SK-N-SH (cell line): ENCODE measurements at regions not wholly inside any gene's neighbourhood (a gene's known extent, or its start where the extent isn't known, plus 50 kb on each side); places are given as distances from the start of the nearest gene placed in this dataset.

Experiments
- CTCF ChIA-PET: fragments of 300-600, 350-600 bp; formaldehyde crosslinking; extraction: SDS; loops from one replicate; lab custom pipeline; 2021; lab: Yijun Ruan, JAX
- POLR2A ChIA-PET: fragments of 350-600 bp; sonication (Branson Sonifier 250); formaldehyde crosslinking; extraction: SDS; loops from one replicate; lab custom pipeline; 2020; ENCODE audit warnings: antibody characterized with exemption, inconsistent platforms; lab: Yijun Ruan, JAX
- DNase-seq: peaks from one replicate; pipeline ENCODE4 v3.0.0; 2012
- H2AFZ ChIP-seq: fragments of 200-600 bp; sonication (generic); 2 replicates; pipeline ENCODE4 v1.8.1; 2016; ENCODE audit warnings: antibody characterized with exemption, mild to moderate bottlenecking, low read depth
- H3F3A ChIP-seq: fragments of 200-600 bp; sonication (generic); replicated peaks from 2 replicates; pipeline ENCODE3; 2016; ENCODE audit warnings: antibody characterized with exemption, mild to moderate bottlenecking; ENCODE audit not compliant: insufficient read depth
- H3K27ac ChIP-seq, 2 experiments: fragments of 200-500 bp in 1 of 2; fragments of 200-600 bp in 1 of 2; sonication (Bioruptor generic) in 1 of 2; sonication (generic), shearing (Covaris generic) in 1 of 2; 2 replicates each; pipeline versions ENCODE4 v1.5.1 to v1.6.1; 2014 to 2016; ENCODE audit warnings: low read depth in 2 of 2, inconsistent platforms in 1 of 2, low read length in 1 of 2, mild to moderate bottlenecking in 1 of 2, mixed read lengths in 1 of 2
- H3K27me3 ChIP-seq: fragments of 200-600 bp; sonication (generic), shearing (Covaris generic); 2 replicates; pipeline ENCODE4 v1.6.1; 2016; ENCODE audit warnings: mixed run types; ENCODE audit not compliant: insufficient read depth
- H3K36me3 ChIP-seq, 2 experiments: fragments of 200-500 bp in 1 of 2; fragments of 200-600 bp in 1 of 2; sonication (Bioruptor generic) in 1 of 2; sonication (generic) in 1 of 2; replicated peaks in 1 of 2; 2 replicates each; pipeline versions ENCODE3 to v1.5.1; 2014 to 2016; ENCODE audit warnings: low read length in 1 of 2, mild to moderate bottlenecking in 1 of 2; ENCODE audit not compliant: insufficient read depth in 2 of 2, control insufficient read depth in 1 of 2
- H3K4me1 ChIP-seq, 2 experiments: fragments of 200-500 bp in 1 of 2; fragments of 200-600 bp in 1 of 2; sonication (Bioruptor generic) in 1 of 2; sonication (generic), shearing (Covaris generic) in 1 of 2; 2 replicates each; pipeline versions ENCODE4 v1.5.1 to v1.6.1; 2014 to 2016; ENCODE audit warnings: low read depth in 1 of 2, low read length in 1 of 2, mixed run types in 1 of 2; ENCODE audit not compliant: insufficient read depth in 2 of 2, control insufficient read depth in 1 of 2
- H3K4me2 ChIP-seq: fragments of 200-600 bp; sonication (generic), shearing (Covaris generic); 2 replicates; pipeline ENCODE4 v1.6.1; 2017; ENCODE audit warnings: mixed run types
- H3K4me3 ChIP-seq, 2 experiments: fragments of 200-500 bp in 1 of 2; fragments of 200-600 bp in 1 of 2; sonication (Bioruptor generic) in 1 of 2; sonication (generic), shearing (Covaris generic) in 1 of 2; 2 replicates each; pipeline versions ENCODE4 v1.5.1 to v1.8.1; 2014 to 2016; ENCODE audit warnings: low read depth in 2 of 2, inconsistent platforms in 1 of 2, low read length in 1 of 2, mild to moderate bottlenecking in 1 of 2, mixed read lengths in 1 of 2, moderate library complexity in 1 of 2
- H3K79me2 ChIP-seq: fragments of 200-600 bp; sonication (generic); 2 replicates; pipeline ENCODE4 v1.8.1; 2017; ENCODE audit warnings: mild to moderate bottlenecking; ENCODE audit not compliant: insufficient read depth
- H3K9ac ChIP-seq: fragments of 200-600 bp; sonication (generic); 2 replicates; pipeline ENCODE4 v1.6.1; 2017; ENCODE audit warnings: mixed run types
- H3K9me2 ChIP-seq: fragments of 200-600 bp; sonication (generic); 2 replicates; pipeline ENCODE4 v1.6.1; 2017; ENCODE audit warnings: mixed run types
- H3K9me3 ChIP-seq: fragments of 200-600 bp; sonication (generic); 2 replicates; pipeline ENCODE4 v1.6.1; 2017; ENCODE audit warnings: mixed run types, mild to moderate bottlenecking, moderate library complexity
- H4K20me1 ChIP-seq: fragments of 200-600 bp; sonication (generic); 2 replicates; pipeline ENCODE4 v1.6.1; 2017; ENCODE audit warnings: mild to moderate bottlenecking, mixed run types; ENCODE audit not compliant: insufficient read depth
- ELF1 ChIP-seq: IDR thresholded peaks from 2 replicates; pipeline ENCODE4 v1.4.0; 2012
- FOXJ3 ChIP-seq: sonication (generic); formaldehyde crosslinking; IDR thresholded peaks from 2 replicates; pipeline ENCODE4 v1.5.1; 2020; ENCODE audit warnings: mild to moderate bottlenecking, missing genetic modification reagents
- JUND ChIP-seq: IDR thresholded peaks from 2 replicates; pipeline ENCODE4 v1.4.0; 2012
- MEF2A ChIP-seq: IDR thresholded peaks from 2 replicates; pipeline ENCODE4 v1.4.0; 2012; ENCODE audit warnings: low read depth, borderline replicate concordance
- MXI1 ChIP-seq: IDR thresholded peaks from 2 replicates; pipeline ENCODE4 v1.6.1; 2012; ENCODE audit warnings: mild to moderate bottlenecking, low read depth, low read length, improper control_type of control experiment
- NFIC ChIP-seq: IDR thresholded peaks from 2 replicates; pipeline ENCODE4 v1.4.0; 2012; ENCODE audit warnings: borderline replicate concordance
- RFX5 ChIP-seq: IDR thresholded peaks from 2 replicates; pipeline ENCODE4 v1.6.1; 2012; ENCODE audit warnings: mild to moderate bottlenecking, improper control_type of control experiment, low read length
- RXRA ChIP-seq: IDR thresholded peaks from 2 replicates; pipeline ENCODE4 v1.4.0; 2012; ENCODE audit warnings: low read depth, mild to moderate bottlenecking, borderline replicate concordance
- SIN3A ChIP-seq: IDR thresholded peaks from 2 replicates; pipeline ENCODE4 v1.6.1; 2012; ENCODE audit warnings: low read depth, mild to moderate bottlenecking, low read length, moderate library complexity, borderline replicate concordance
- SMC3 ChIP-seq: IDR thresholded peaks from 2 replicates; pipeline ENCODE4 v1.6.1; 2012; ENCODE audit warnings: low read depth, low read length, improper control_type of control experiment
- TEAD4 ChIP-seq: IDR thresholded peaks from 2 replicates; pipeline ENCODE4 v1.4.0; 2012; ENCODE audit warnings: mild to moderate bottlenecking, borderline replicate concordance; ENCODE audit not compliant: insufficient read depth
- WGBS: methylation state at CpG from one replicate; pipeline ENCODE4 v1.1.6; 2017; ENCODE audit warnings: low lambda C conversion rate; 5-methylcytosine and 5-hydroxymethylcytosine counted together
- TF ChIP-seq, protein P1 (sequence below): fragments of 150-350 bp; IDR thresholded peaks from 2 replicates; pipeline ENCODE4 v1.6.1; 2016; ENCODE audit warnings: mild to moderate bottlenecking, low read depth, low read length
- TF ChIP-seq, protein P2 (sequence below): fragments of 200-600 bp; sonication (generic); IDR thresholded peaks from 2 replicates; pipeline ENCODE4 v1.6.1; 2017; ENCODE audit warnings: antibody characterized with exemption, mild to moderate bottlenecking, moderate library complexity
- TF ChIP-seq, protein P3 (sequence below): IDR thresholded peaks from 2 replicates; pipeline ENCODE4 v1.4.0; 2012; ENCODE audit warnings: low read depth, borderline replicate concordance
- TF ChIP-seq, protein P4 (sequence below): IDR thresholded peaks from 2 replicates; pipeline ENCODE4 v1.4.0; 2012; ENCODE audit warnings: low read depth, borderline replicate concordance
- TF ChIP-seq, protein P5 (sequence below): IDR thresholded peaks from 2 replicates; pipeline ENCODE4; 2012
- TF ChIP-seq, protein P6 (sequence below): IDR thresholded peaks from 2 replicates; pipeline ENCODE4 v1.6.1; 2012; ENCODE audit warnings: mild to moderate bottlenecking, low read depth, low read length, moderate library complexity

DNA sequence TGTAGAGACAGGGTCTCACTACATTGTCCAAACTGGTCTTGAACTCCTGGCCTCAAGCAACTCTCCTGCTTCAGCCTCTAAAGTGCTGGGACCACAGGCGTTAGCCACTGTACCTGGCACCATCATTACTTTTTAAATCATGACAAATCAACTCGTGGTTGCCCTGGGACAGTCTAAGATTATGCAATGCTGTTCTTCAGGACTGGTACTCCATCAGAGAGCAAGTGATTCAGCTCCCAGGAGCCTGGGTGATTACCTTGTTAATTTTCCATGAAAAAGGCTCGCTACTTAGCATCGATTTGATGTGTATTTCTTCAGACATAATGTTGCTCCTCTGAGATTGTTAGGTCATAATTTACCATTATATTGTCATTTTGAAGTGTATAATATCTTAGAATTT, 158.9 kb upstream of the STEAP4 start:
- no peaks in the 10 kb centered on the region for H3F3A ChIP-seq
- H3K4me3 ChIP-seq = no peak overlapping the region
- no peaks in the 10 kb centered on the region for H3K36me3 ChIP-seq
- H2AFZ ChIP-seq = no peak overlapping the region
- TF ChIP-seq, protein P1, sequence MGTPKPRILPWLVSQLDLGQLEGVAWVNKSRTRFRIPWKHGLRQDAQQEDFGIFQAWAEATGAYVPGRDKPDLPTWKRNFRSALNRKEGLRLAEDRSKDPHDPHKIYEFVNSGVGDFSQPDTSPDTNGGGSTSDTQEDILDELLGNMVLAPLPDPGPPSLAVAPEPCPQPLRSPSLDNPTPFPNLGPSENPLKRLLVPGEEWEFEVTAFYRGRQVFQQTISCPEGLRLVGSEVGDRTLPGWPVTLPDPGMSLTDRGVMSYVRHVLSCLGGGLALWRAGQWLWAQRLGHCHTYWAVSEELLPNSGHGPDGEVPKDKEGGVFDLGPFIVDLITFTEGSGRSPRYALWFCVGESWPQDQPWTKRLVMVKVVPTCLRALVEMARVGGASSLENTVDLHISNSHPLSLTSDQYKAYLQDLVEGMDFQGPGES = no peak
- TF ChIP-seq MEF2A = no peak
- CTCF ChIA-PET = interaction anchor here (0.8 kb wide), 1 partner anchor 20 kb away, joined by 3 read pairs; no protein-coding TSS in a partner anchor
- H4K20me1 ChIP-seq = no peaks in the 10 kb centered on the region
- no peaks in the 10 kb centered on the region for H3K9me3 ChIP-seq
- no peaks in the 10 kb centered on the region for H3K4me1 ChIP-seq
- H3K27me3 ChIP-seq = no peaks in the 10 kb centered on the region
- H3K4me2 ChIP-seq = no peak overlapping the region
- no peak for DNase-seq
- no peak overlapping the region for H3K27ac ChIP-seq
- POLR2A ChIA-PET = no interaction called here
- no peaks in the 10 kb centered on the region for H3K9me2 ChIP-seq
- WGBS = 20% methylated on average over 4 of the region's 4 CpGs
- H3K79me2 ChIP-seq = no peaks in the 10 kb centered on the region
- H3K9ac ChIP-seq = no peak overlapping the region

DNA sequence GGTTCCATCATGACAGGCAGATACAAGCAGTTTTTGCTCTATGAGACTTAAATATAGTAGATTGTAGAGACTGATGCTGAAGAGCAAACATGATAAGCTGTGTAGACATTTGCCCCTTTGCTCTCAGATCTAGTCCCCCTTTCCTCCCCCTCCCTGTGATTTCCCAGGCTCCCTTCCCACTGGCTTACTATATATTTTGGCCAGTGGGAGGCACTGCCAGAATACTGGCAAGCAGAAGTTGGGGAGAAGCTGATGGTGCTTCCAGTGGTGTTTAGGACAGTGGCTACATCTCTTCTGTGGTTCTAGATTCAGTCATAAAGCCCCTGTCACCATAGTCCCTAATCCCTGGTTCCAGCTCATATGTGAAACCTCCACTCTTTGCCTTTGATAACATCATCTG, 156.1 kb upstream of the STEAP4 start:
- Histone ChIP-seq H3F3A (no peaks in the 10 kb centered on the region), H3K27ac (no peak overlapping the region), H4K20me1 (no peaks in the 10 kb centered on the region), H2AFZ (no peak overlapping the region), H3K27me3 (no peaks in the 10 kb centered on the region), H3K9me2 (no peaks in the 10 kb centered on the region), H3K4me1 (no peaks in the 10 kb centered on the region; a peak in 1 of 4 replicates), H3K79me2 (no peaks in the 10 kb centered on the region), H3K9ac (no peak overlapping the region), H3K4me3 (no peak overlapping the region), H3K36me3 (no peaks in the 10 kb centered on the region), H3K4me2 (no peak overlapping the region), H3K9me3 (no peaks in the 10 kb centered on the region)
- POLR2A ChIA-PET = no interaction called here
- no peak for TF ChIP-seq NFIC
- no peak for TF ChIP-seq FOXJ3 (CRISPR knock-in tag)
- no peak for TF ChIP-seq RFX5
- TF ChIP-seq, protein P2, sequence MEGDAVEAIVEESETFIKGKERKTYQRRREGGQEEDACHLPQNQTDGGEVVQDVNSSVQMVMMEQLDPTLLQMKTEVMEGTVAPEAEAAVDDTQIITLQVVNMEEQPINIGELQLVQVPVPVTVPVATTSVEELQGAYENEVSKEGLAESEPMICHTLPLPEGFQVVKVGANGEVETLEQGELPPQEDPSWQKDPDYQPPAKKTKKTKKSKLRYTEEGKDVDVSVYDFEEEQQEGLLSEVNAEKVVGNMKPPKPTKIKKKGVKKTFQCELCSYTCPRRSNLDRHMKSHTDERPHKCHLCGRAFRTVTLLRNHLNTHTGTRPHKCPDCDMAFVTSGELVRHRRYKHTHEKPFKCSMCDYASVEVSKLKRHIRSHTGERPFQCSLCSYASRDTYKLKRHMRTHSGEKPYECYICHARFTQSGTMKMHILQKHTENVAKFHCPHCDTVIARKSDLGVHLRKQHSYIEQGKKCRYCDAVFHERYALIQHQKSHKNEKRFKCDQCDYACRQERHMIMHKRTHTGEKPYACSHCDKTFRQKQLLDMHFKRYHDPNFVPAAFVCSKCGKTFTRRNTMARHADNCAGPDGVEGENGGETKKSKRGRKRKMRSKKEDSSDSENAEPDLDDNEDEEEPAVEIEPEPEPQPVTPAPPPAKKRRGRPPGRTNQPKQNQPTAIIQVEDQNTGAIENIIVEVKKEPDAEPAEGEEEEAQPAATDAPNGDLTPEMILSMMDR = no peak
- TF ChIP-seq, protein P3, sequence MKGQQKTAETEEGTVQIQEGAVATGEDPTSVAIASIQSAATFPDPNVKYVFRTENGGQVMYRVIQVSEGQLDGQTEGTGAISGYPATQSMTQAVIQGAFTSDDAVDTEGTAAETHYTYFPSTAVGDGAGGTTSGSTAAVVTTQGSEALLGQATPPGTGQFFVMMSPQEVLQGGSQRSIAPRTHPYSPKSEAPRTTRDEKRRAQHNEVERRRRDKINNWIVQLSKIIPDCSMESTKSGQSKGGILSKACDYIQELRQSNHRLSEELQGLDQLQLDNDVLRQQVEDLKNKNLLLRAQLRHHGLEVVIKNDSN = no peak
- TF ChIP-seq, protein P4, sequence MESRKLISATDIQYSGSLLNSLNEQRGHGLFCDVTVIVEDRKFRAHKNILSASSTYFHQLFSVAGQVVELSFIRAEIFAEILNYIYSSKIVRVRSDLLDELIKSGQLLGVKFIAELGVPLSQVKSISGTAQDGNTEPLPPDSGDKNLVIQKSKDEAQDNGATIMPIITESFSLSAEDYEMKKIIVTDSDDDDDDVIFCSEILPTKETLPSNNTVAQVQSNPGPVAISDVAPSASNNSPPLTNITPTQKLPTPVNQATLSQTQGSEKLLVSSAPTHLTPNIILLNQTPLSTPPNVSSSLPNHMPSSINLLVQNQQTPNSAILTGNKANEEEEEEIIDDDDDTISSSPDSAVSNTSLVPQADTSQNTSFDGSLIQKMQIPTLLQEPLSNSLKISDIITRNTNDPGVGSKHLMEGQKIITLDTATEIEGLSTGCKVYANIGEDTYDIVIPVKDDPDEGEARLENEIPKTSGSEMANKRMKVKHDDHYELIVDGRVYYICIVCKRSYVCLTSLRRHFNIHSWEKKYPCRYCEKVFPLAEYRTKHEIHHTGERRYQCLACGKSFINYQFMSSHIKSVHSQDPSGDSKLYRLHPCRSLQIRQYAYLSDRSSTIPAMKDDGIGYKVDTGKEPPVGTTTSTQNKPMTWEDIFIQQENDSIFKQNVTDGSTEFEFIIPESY = no peak
- TF ChIP-seq TEAD4 = no peak
- TF ChIP-seq RXRA = no peak
- no peak for TF ChIP-seq JUND
- TF ChIP-seq MXI1 = no peak
- TF ChIP-seq, protein P5, sequence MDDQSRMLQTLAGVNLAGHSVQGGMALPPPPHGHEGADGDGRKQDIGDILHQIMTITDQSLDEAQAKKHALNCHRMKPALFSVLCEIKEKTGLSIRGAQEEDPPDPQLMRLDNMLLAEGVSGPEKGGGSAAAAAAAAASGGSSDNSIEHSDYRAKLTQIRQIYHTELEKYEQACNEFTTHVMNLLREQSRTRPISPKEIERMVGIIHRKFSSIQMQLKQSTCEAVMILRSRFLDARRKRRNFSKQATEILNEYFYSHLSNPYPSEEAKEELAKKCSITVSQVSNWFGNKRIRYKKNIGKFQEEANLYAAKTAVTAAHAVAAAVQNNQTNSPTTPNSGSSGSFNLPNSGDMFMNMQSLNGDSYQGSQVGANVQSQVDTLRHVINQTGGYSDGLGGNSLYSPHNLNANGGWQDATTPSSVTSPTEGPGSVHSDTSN = no peak
- TF ChIP-seq, protein P6, sequence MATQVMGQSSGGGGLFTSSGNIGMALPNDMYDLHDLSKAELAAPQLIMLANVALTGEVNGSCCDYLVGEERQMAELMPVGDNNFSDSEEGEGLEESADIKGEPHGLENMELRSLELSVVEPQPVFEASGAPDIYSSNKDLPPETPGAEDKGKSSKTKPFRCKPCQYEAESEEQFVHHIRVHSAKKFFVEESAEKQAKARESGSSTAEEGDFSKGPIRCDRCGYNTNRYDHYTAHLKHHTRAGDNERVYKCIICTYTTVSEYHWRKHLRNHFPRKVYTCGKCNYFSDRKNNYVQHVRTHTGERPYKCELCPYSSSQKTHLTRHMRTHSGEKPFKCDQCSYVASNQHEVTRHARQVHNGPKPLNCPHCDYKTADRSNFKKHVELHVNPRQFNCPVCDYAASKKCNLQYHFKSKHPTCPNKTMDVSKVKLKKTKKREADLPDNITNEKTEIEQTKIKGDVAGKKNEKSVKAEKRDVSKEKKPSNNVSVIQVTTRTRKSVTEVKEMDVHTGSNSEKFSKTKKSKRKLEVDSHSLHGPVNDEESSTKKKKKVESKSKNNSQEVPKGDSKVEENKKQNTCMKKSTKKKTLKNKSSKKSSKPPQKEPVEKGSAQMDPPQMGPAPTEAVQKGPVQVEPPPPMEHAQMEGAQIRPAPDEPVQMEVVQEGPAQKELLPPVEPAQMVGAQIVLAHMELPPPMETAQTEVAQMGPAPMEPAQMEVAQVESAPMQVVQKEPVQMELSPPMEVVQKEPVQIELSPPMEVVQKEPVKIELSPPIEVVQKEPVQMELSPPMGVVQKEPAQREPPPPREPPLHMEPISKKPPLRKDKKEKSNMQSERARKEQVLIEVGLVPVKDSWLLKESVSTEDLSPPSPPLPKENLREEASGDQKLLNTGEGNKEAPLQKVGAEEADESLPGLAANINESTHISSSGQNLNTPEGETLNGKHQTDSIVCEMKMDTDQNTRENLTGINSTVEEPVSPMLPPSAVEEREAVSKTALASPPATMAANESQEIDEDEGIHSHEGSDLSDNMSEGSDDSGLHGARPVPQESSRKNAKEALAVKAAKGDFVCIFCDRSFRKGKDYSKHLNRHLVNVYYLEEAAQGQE = no peak
- TF ChIP-seq SMC3 = no peak
- no peak for TF ChIP-seq ELF1
- no peak for TF ChIP-seq SIN3A
- DNase-seq = no peak
- CTCF ChIA-PET = no interaction called here
